Spleen (tissue), 7 donors: ENCODE measurements at regions not wholly inside any gene's neighbourhood (a gene's known extent, or its start where the extent isn't known, plus 50 kb on each side); places are given as distances from the start of the nearest gene placed in this dataset.

Source experiments
- POLR2AphosphoS5 ChIP-seq, 3 donors: sonication (generic); formaldehyde crosslinking; IDR thresholded peaks; one replicate each; pipeline ENCODE4 v1.5.1; 2017; ENCODE audit warnings: antibody characterized with exemption in 3 of 3
- TF ChIP-seq, protein P1 (sequence below), 11 experiments: fragments of 200-600 bp in 7 of 11; fragments of 450-650 bp in 4 of 11; sonication (generic) in 4 of 11; IDR thresholded peaks in 8 of 11; conservative IDR thresholded peaks in 3 of 11; 1 replicate in 7 of 11; 2 replicates in 4 of 11; pipeline versions ENCODE4 v1.4.0 to v1.8.0; 2016 to 2021; ENCODE audit warnings: antibody characterized with exemption in 11 of 11, inconsistent platforms in 4 of 11, mild to moderate bottlenecking in 1 of 11
- donor health status: DM: no; HTN: no; CAD: no; lungs with moderate emphysema.
- donor health status: DM: no; HTN: no; CAD: no.
- donor health status: DM: no; HTN: no; CAD: no.

DNA sequence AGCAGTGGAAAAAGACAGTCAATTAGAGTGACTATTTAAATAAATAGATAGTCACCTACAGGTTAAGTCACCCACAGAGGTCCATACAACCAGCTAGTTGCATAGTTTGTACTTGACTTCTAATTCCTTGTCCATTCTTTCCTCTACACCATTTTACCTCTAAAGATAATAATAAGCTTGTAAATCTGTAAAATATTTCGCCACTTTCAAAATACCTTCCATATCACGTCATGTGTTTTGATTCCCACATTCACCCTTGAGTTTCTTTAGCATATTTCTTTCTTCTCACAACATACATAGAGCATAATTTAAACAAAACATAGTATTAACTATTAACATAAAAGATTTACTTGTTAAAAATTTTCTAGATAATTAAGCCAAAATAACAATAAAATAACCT lies 689.6 kb downstream of the MECOM start:
- TF ChIP-seq, protein P1, sequence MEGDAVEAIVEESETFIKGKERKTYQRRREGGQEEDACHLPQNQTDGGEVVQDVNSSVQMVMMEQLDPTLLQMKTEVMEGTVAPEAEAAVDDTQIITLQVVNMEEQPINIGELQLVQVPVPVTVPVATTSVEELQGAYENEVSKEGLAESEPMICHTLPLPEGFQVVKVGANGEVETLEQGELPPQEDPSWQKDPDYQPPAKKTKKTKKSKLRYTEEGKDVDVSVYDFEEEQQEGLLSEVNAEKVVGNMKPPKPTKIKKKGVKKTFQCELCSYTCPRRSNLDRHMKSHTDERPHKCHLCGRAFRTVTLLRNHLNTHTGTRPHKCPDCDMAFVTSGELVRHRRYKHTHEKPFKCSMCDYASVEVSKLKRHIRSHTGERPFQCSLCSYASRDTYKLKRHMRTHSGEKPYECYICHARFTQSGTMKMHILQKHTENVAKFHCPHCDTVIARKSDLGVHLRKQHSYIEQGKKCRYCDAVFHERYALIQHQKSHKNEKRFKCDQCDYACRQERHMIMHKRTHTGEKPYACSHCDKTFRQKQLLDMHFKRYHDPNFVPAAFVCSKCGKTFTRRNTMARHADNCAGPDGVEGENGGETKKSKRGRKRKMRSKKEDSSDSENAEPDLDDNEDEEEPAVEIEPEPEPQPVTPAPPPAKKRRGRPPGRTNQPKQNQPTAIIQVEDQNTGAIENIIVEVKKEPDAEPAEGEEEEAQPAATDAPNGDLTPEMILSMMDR (IDR thresholded peaks at IDR 0.05 in 8 of 11, conservative IDR thresholded peaks at IDR 0.05 in 3 of 11) = no peak
- TF ChIP-seq POLR2AphosphoS5 (IDR thresholded peaks at IDR 0.05) = no peak
